HS-27A (cell line): ENCODE measurements at regions not wholly inside any gene's neighbourhood (a gene's known extent, or its start where the extent isn't known, plus 50 kb on each side); places are given as distances from the start of the nearest gene placed in this dataset.
"Not testable (repeated sequence)": the region's sequence is repeated elsewhere in the genome, so short reads cannot be mapped to it uniquely, and the experiment has no call there.

ENCODE experiments used
- DNase-seq: peaks from one replicate; pipeline ENCODE4 v3.0.0-alpha.2; 2012; ENCODE audit warnings: low read depth, missing footprints

GRCh38 chr20:17836303-17836861, 132.2 kb downstream of the SNX5 start:
- DNase-seq = no peak

- no peak for DNase-seq
These were observed 132.7 kb downstream of the SNX5 start for GRCh38 chr20:17835934-17836300.

- no peak for DNase-seq
These were observed 133.2 kb downstream of the SNX5 start for GRCh38 chr20:17835240-17835933.

- no peak for DNase-seq
These were observed 133.8 kb downstream of the SNX5 start for GRCh38 chr20:17834804-17835203.

- DNase-seq = no peak
These were observed 133.4 kb downstream of the BANF2 start for GRCh38 chr20:17833036-17833674.

- DNase-seq = no peak
These were observed 132.6 kb downstream of the BANF2 start for GRCh38 chr20:17832236-17832915.

GRCh38 chr20:17828598-17829144, 128.9 kb downstream of the BANF2 start:
- no peak for DNase-seq

GRCh38 chr20:17827759-17828559, 128.2 kb downstream of the BANF2 start:
- DNase-seq = no peak

GRCh38 chr20:17827079-17827478, 127.3 kb downstream of the BANF2 start:
- DNase-seq = no peak

- DNase-seq = no peak
These were observed 126.4 kb downstream of the BANF2 start for GRCh38 chr20:17825960-17826843.

- DNase-seq = no peak
These were observed 125.6 kb downstream of the BANF2 start for GRCh38 chr20:17825252-17825959.

GRCh38 chr20:17824676-17825251, 125.0 kb downstream of the BANF2 start:
- DNase-seq = no peak

GRCh38 chr20:17823409-17824144, 123.8 kb downstream of the BANF2 start:
- no peak for DNase-seq

- DNase-seq = no peak
These were observed 123.0 kb downstream of the BANF2 start for GRCh38 chr20:17822540-17823408.

GRCh38 chr20:17822039-17822438, 122.3 kb downstream of the BANF2 start:
- DNase-seq = no peak

GRCh38 chr20:17821606-17822005, 121.8 kb downstream of the BANF2 start:
- DNase-seq = not testable (repeated sequence)

GRCh38 chr20:17819395-17820093, 119.8 kb downstream of the BANF2 start:
- DNase-seq = no peak
